ENCODE measurements at regions not wholly inside any gene's neighbourhood (a gene's known extent, or its start where the extent isn't known, plus 50 kb on each side); places are given as distances from the start of the nearest gene placed in this dataset.

DNA sequence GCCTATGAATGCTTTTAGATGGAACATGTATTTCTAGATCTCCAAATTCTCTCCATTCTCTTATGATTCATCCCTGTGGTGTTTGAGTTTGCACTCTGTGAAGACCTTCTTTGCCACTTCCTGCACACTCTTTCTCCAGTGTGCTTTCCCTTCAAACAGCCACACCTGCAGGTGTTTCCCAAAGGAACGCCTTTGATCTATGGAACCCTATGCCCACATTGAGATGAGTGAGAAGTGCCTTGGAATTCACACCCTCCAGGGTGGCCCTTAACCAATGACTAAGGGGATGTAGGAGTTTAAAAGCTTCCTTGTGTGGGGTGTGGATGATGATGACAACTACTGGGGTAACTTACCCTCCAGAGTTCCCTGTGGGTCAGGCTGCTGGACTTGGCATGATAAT, 570.1 kb downstream of the DHX35 start:
- H3K27me3 Mint-ChIP-seq (ENCODE audit: low read depth): no peaks in the 10 kb centered on the region; the same call in 1 of the 2 replicates
- peaks cover 5% of the 10 kb centered on the region for H3K9me3 Mint-ChIP-seq
- peaks cover 26% of the 10 kb centered on the region for H3K4me1 Mint-ChIP-seq
- H3K4me3 Mint-ChIP-seq: no peak overlapping the region
- DNase-seq (ENCODE audit: low spot score) (no peak), ATAC-seq (no peak)
- TF ChIP-seq KAT7 (CRISPR knock-in tag; IDR thresholded peaks at IDR 0.05; ENCODE audit: borderline replicate concordance) (no peak), ATF6 (CRISPR knock-in tag; IDR thresholded peaks at IDR 0.05) (no peak), TP53 (CRISPR knock-in tag; IDR thresholded peaks at IDR 0.05) (no peak), TCF7 (CRISPR knock-in tag; IDR thresholded peaks at IDR 0.05; ENCODE audit: low read depth) (no peak), E2F1 (CRISPR knock-in tag; IDR thresholded peaks at IDR 0.05) (no peak), SP1 (CRISPR knock-in tag; conservative IDR thresholded peaks at IDR 0.05) (no peak)
- TF ChIP-seq, protein P1, sequence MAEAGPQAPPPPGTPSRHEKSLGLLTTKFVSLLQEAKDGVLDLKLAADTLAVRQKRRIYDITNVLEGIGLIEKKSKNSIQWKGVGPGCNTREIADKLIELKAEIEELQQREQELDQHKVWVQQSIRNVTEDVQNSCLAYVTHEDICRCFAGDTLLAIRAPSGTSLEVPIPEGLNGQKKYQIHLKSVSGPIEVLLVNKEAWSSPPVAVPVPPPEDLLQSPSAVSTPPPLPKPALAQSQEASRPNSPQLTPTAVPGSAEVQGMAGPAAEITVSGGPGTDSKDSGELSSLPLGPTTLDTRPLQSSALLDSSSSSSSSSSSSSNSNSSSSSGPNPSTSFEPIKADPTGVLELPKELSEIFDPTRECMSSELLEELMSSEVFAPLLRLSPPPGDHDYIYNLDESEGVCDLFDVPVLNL (CRISPR knock-in tag; IDR thresholded peaks at IDR 0.05; ENCODE audit: borderline replicate concordance, low read depth): no peak
- TF ChIP-seq, protein P2, sequence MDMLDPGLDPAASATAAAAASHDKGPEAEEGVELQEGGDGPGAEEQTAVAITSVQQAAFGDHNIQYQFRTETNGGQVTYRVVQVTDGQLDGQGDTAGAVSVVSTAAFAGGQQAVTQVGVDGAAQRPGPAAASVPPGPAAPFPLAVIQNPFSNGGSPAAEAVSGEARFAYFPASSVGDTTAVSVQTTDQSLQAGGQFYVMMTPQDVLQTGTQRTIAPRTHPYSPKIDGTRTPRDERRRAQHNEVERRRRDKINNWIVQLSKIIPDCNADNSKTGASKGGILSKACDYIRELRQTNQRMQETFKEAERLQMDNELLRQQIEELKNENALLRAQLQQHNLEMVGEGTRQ (CRISPR knock-in tag; IDR thresholded peaks at IDR 0.05): no peak
- TF ChIP-seq, protein P3, sequence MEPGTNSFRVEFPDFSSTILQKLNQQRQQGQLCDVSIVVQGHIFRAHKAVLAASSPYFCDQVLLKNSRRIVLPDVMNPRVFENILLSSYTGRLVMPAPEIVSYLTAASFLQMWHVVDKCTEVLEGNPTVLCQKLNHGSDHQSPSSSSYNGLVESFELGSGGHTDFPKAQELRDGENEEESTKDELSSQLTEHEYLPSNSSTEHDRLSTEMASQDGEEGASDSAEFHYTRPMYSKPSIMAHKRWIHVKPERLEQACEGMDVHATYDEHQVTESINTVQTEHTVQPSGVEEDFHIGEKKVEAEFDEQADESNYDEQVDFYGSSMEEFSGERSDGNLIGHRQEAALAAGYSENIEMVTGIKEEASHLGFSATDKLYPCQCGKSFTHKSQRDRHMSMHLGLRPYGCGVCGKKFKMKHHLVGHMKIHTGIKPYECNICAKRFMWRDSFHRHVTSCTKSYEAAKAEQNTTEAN (CRISPR knock-in tag; IDR thresholded peaks at IDR 0.05): no peak
- TF ChIP-seq, protein P4, sequence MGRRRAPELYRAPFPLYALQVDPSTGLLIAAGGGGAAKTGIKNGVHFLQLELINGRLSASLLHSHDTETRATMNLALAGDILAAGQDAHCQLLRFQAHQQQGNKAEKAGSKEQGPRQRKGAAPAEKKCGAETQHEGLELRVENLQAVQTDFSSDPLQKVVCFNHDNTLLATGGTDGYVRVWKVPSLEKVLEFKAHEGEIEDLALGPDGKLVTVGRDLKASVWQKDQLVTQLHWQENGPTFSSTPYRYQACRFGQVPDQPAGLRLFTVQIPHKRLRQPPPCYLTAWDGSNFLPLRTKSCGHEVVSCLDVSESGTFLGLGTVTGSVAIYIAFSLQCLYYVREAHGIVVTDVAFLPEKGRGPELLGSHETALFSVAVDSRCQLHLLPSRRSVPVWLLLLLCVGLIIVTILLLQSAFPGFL (CRISPR knock-in tag; IDR thresholded peaks at IDR 0.05; ENCODE audit: borderline replicate concordance): no peak
- ChIA-PET CTCF (no interaction called here), POLR2A (no interaction called here)
- H3K27ac Mint-ChIP-seq: no peak overlapping the region
- peaks cover 2% of the 10 kb centered on the region; the same call in 1 of the 2 replicates for H3K36me3 Mint-ChIP-seq

GRCh38 chr20:39528436-39528835, 566.3 kb downstream of the DHX35 start:
- Mint-ChIP-seq H3K36me3 (no peaks in the 10 kb centered on the region), H3K27me3 (ENCODE audit: low read depth) (no peaks in the 10 kb centered on the region; the same call in 1 of the 2 replicates), H3K4me3 (no peak overlapping the region), H3K4me1 (peaks cover 8% of the 10 kb centered on the region), H3K9me3 (no peaks in the 10 kb centered on the region; the same call in 1 of the 2 replicates), H3K27ac (no peak overlapping the region)
- ChIA-PET CTCF (no interaction called here), POLR2A (no interaction called here)
- no peak for ATAC-seq
- TF ChIP-seq, protein P5, sequence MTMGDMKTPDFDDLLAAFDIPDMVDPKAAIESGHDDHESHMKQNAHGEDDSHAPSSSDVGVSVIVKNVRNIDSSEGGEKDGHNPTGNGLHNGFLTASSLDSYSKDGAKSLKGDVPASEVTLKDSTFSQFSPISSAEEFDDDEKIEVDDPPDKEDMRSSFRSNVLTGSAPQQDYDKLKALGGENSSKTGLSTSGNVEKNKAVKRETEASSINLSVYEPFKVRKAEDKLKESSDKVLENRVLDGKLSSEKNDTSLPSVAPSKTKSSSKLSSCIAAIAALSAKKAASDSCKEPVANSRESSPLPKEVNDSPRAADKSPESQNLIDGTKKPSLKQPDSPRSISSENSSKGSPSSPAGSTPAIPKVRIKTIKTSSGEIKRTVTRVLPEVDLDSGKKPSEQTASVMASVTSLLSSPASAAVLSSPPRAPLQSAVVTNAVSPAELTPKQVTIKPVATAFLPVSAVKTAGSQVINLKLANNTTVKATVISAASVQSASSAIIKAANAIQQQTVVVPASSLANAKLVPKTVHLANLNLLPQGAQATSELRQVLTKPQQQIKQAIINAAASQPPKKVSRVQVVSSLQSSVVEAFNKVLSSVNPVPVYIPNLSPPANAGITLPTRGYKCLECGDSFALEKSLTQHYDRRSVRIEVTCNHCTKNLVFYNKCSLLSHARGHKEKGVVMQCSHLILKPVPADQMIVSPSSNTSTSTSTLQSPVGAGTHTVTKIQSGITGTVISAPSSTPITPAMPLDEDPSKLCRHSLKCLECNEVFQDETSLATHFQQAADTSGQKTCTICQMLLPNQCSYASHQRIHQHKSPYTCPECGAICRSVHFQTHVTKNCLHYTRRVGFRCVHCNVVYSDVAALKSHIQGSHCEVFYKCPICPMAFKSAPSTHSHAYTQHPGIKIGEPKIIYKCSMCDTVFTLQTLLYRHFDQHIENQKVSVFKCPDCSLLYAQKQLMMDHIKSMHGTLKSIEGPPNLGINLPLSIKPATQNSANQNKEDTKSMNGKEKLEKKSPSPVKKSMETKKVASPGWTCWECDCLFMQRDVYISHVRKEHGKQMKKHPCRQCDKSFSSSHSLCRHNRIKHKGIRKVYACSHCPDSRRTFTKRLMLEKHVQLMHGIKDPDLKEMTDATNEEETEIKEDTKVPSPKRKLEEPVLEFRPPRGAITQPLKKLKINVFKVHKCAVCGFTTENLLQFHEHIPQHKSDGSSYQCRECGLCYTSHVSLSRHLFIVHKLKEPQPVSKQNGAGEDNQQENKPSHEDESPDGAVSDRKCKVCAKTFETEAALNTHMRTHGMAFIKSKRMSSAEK (CRISPR knock-in tag; IDR thresholded peaks at IDR 0.05; ENCODE audit: borderline replicate concordance): no peak
- TF ChIP-seq CREM (CRISPR knock-in tag; IDR thresholded peaks at IDR 0.05): no peak
- no peak for TF ChIP-seq SMAD3 (CRISPR knock-in tag; IDR thresholded peaks at IDR 0.05; ENCODE audit: borderline replicate concordance)
- no peak for TF ChIP-seq ZNF416 (CRISPR knock-in tag; IDR thresholded peaks at IDR 0.05)
- no peak for TF ChIP-seq FOXK1 (CRISPR knock-in tag; IDR thresholded peaks at IDR 0.05)
- TF ChIP-seq ZNF317 (CRISPR knock-in tag; IDR thresholded peaks at IDR 0.05; ENCODE audit: borderline replicate concordance, low read depth): no peak
- TF ChIP-seq, protein P6, sequence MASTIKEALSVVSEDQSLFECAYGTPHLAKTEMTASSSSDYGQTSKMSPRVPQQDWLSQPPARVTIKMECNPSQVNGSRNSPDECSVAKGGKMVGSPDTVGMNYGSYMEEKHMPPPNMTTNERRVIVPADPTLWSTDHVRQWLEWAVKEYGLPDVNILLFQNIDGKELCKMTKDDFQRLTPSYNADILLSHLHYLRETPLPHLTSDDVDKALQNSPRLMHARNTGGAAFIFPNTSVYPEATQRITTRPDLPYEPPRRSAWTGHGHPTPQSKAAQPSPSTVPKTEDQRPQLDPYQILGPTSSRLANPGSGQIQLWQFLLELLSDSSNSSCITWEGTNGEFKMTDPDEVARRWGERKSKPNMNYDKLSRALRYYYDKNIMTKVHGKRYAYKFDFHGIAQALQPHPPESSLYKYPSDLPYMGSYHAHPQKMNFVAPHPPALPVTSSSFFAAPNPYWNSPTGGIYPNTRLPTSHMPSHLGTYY (CRISPR knock-in tag; IDR thresholded peaks at IDR 0.05): no peak
- TF ChIP-seq SP1 (CRISPR knock-in tag; conservative IDR thresholded peaks at IDR 0.05): no peak
- TF ChIP-seq PRRX2 (CRISPR knock-in tag; IDR thresholded peaks at IDR 0.05): no peak
- TF ChIP-seq GTF2I (CRISPR knock-in tag; conservative IDR thresholded peaks at IDR 0.05): no peak
- TF ChIP-seq RORB (CRISPR knock-in tag; IDR thresholded peaks at IDR 0.05): no peak
- no peak for DNase-seq (ENCODE audit: low spot score)

All from WTC11 (cell line).